Adrenal gland (tissue), 9 donors: ENCODE measurements at regions not wholly inside any gene's neighbourhood (a gene's known extent, or its start where the extent isn't known, plus 50 kb on each side); places are given as distances from the start of the nearest gene placed in this dataset.

Experiments
- DNase-seq, 7 donors: peaks; one replicate each; pipeline ENCODE4 v3.0.0-alpha.2; 2019 to 2020
- H3K27ac ChIP-seq, 5 donors: fragments of 200-600 bp; sonication (generic) in 4 of 5; 1 replicate in 3 of 5; 2 replicates in 2 of 5; pipeline versions ENCODE4 v1.5.1 to v1.8.0; 2016 to 2020; ENCODE audit warnings: mild to moderate bottlenecking in 1 of 5
- H3K27me3 ChIP-seq: fragments of 200-600 bp; 2 replicates; pipeline ENCODE4 v1.8.0; 2021
- H3K36me3 ChIP-seq, 2 donors: fragments of 200-600 bp; replicated peaks in 1 of 2; 1 replicate in 1 of 2; 2 replicates in 1 of 2; pipeline versions ENCODE4 v1.5.1 to v1.8.0; 2018 to 2022
- H3K4me1 ChIP-seq, 2 donors: fragments of 200-600 bp; replicated peaks in 1 of 2; 1 replicate in 1 of 2; 2 replicates in 1 of 2; pipeline versions ENCODE4 v1.5.1 to v1.8.0; 2018 to 2021
- H3K4me3 ChIP-seq, 4 donors: fragments of 200-600 bp; sonication (generic) in 3 of 4; one replicate each; pipeline ENCODE4 v1.5.1; 2016 to 2018
- H3K9me3 ChIP-seq, 3 donors: fragments of 200-600 bp; sonication (generic) in 1 of 3; replicated peaks in 1 of 3; 1 replicate in 2 of 3; 2 replicates in 1 of 3; pipeline versions ENCODE4 v1.5.1 to v1.8.0; 2016 to 2021
- POLR2A ChIP-seq, 2 donors: fragments of 450-650 bp; IDR thresholded peaks; one replicate each; pipeline ENCODE4 v1.6.1; 2017; ENCODE audit warnings: antibody characterized with exemption in 2 of 2, mild to moderate bottlenecking in 2 of 2, moderate library complexity in 1 of 2
- WGBS, 4 donors: extraction: QIAGEN DNeasy Blood & Tissue Kit in 2 of 4; methylation state at CpG; one replicate each; pipeline versions ENCODE4 v1.1.5 to v1.1.7; 2013 to 2017; 5-methylcytosine and 5-hydroxymethylcytosine counted together
- intact Hi-C, 2 donors: fragments of 100-400 bp; cut with DNase I; formaldehyde crosslinking; loops; one replicate each; pipeline versions ENCODE4 v1.14.1 to v1.15.0; 2022 to 2023
- TF ChIP-seq, protein P1 (sequence below), 6 experiments: fragments of 450-650 bp in 4 of 6; fragments of 200-600 bp in 2 of 6; sonication (generic) in 1 of 6; IDR thresholded peaks; 1 replicate in 5 of 6; 2 replicates in 1 of 6; pipeline versions ENCODE4 v1.5.1 to v1.8.0; 2016 to 2021; ENCODE audit warnings: antibody characterized with exemption in 6 of 6, mild to moderate bottlenecking in 2 of 6, moderate library complexity in 1 of 6
- donor health status: healthy with polysubstance abuse.
- donor health status: Bipolar disorder and iron deficiency.
- donor health status: DM: yes; HTN: yes; CAD: no.
- donor health status: DM: no; HTN: no; CAD: no.
- donor health status: DM: no; HTN: no; CAD: no.

DNA sequence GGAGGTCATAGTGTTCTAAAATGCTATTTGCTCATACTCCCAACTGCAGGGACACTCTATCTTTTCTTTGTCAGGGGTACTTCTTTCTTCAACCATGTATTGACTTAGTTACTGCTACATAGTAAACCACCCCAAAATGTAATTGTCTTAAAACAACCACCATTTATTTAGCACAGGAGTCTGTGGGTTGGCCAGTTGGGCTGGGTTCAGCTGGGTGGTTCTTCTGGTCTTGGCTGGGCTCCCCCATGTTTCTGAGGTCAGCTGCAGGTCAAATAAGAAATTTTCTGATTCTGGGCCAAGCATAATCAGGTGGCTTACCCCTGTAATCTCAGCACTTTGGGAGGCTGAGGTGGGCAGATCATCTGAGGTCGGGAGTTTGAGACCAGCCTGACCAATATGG, 220.0 kb upstream of the BTBD3 start:
- WGBS, 4 donors: 87 to 100% (median 91%) methylated on average over 1 of the region's 1 CpG
- no peak overlapping the region for H3K27ac ChIP-seq
- no peak overlapping the region for H3K4me3 ChIP-seq
- DNase-seq: no peak
- no peaks in the 10 kb centered on the region for H3K27me3 ChIP-seq
- no peaks in the 10 kb centered on the region for H3K4me1 ChIP-seq
- intact Hi-C loops: no loop called here
- TF ChIP-seq, protein P1, sequence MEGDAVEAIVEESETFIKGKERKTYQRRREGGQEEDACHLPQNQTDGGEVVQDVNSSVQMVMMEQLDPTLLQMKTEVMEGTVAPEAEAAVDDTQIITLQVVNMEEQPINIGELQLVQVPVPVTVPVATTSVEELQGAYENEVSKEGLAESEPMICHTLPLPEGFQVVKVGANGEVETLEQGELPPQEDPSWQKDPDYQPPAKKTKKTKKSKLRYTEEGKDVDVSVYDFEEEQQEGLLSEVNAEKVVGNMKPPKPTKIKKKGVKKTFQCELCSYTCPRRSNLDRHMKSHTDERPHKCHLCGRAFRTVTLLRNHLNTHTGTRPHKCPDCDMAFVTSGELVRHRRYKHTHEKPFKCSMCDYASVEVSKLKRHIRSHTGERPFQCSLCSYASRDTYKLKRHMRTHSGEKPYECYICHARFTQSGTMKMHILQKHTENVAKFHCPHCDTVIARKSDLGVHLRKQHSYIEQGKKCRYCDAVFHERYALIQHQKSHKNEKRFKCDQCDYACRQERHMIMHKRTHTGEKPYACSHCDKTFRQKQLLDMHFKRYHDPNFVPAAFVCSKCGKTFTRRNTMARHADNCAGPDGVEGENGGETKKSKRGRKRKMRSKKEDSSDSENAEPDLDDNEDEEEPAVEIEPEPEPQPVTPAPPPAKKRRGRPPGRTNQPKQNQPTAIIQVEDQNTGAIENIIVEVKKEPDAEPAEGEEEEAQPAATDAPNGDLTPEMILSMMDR (IDR thresholded peaks at IDR 0.05): no peak
- TF ChIP-seq POLR2A (IDR thresholded peaks at IDR 0.05): no peak
- H3K9me3 ChIP-seq: no peaks in the 10 kb centered on the region
- no peaks in the 10 kb centered on the region for H3K36me3 ChIP-seq

DNA sequence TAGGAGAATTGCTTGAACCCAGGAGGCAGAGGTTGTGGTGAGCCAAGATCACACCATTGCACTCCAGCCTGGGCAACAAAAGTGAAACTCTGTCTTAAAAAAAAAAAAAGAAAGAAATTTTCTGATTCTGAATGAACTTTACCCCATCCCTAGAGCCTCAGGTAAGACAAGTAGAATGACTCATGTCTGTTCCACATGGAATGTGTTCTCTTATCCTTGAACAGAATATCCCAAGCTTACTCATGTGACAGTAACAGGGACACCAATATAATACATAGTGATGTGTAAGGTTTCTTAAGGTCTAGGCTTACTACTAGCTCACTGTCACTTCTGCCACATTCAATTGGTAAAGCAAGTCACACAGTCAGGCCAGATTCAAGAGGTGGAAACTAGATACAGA, 219.6 kb upstream of the BTBD3 start:
- no peak for DNase-seq
- Histone ChIP-seq H3K36me3 (no peaks in the 10 kb centered on the region), H3K4me1 (no peaks in the 10 kb centered on the region), H3K27me3 (no peaks in the 10 kb centered on the region), H3K27ac (no peak overlapping the region), H3K9me3 (no peaks in the 10 kb centered on the region), H3K4me3 (no peak overlapping the region)
- TF ChIP-seq, protein P1 (IDR thresholded peaks at IDR 0.05): no peak
- no peak for TF ChIP-seq POLR2A (IDR thresholded peaks at IDR 0.05)
- intact Hi-C loops: no loop called here

DNA sequence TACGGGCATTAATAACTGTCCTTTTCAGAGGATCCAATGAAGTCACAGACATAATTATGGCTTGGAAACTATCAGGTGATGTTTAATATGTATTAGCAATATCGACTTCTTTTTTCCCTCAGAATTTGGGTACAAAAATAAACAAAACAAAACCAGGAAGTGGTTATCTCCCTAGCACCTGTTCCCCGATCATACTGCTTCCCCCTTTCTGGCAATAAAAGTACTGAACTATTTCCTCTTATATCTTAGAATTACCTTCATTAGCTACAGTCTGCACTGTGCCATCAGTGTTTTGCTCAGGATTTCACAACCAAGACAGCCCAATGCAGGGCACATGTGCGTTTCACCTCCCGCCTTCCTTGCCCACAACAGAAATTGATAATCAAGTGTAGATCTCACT, 216.9 kb upstream of the BTBD3 start:
- Histone ChIP-seq H3K9me3 (no peaks in the 10 kb centered on the region), H3K4me3 (no peak overlapping the region), H3K27me3 (no peaks in the 10 kb centered on the region), H3K4me1 (no peaks in the 10 kb centered on the region), H3K27ac (no peak overlapping the region), H3K36me3 (no peaks in the 10 kb centered on the region)
- intact Hi-C loops: no loop called here
- 69 to 77% (median 73%) methylated on average over 5 of the region's 5 CpGs for WGBS, 4 donors
- TF ChIP-seq POLR2A (IDR thresholded peaks at IDR 0.05): no peak
- TF ChIP-seq, protein P1 (IDR thresholded peaks at IDR 0.05): no peak
- no peak for DNase-seq

DNA sequence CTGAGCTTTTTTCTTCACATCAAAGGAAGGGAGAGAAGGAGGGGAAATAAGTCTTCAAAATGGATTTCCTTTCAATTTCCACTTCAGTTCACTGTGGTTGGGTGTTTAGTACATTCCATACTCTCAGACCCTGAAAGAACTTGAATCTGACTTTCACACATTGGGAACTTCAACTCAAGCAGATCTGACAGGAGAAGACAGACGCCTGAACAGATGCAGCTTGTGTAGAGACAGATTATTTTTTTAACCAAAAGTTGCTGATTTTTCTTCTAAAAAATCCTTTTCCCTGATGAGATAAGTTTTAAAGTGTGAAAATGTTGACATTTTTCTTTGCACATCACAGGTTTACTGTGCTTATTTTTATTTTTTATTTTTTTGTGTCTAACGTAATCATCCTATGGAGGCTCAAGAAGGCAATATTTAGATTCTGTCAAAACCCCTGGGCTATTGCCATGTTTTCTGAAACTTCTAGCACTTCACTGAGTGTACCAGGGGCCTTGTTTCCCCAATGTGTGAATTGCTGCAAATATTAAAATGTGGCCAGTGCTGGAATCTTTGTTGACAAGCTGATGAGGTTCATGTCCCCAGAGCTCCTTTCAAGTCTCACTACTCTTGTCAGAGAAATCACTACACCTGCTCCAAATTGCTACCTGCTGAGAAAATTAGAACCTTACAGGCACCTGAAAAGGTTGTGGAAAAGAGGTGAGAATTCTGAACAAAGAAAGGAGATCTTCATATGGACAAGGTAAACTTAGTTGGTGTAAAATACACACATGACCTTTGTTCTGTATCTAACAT, 214.8 kb upstream of the BTBD3 start:
- intact Hi-C loops: no loop called here
- TF ChIP-seq, protein P1 (IDR thresholded peaks at IDR 0.05): no peak
- Histone ChIP-seq H3K4me1 (no peaks in the 10 kb centered on the region), H3K27ac (no peak overlapping the region), H3K27me3 (no peaks in the 10 kb centered on the region), H3K4me3 (no peak overlapping the region), H3K9me3 (no peaks in the 10 kb centered on the region), H3K36me3 (no peaks in the 10 kb centered on the region)
- WGBS, 4 donors: 87 to 93% (median 89%) methylated on average over 2 of the region's 2 CpGs
- DNase-seq: no peak
